IMR-90 (cell line): ENCODE measurements at regions not wholly inside any gene's neighbourhood (a gene's known extent, or its start where the extent isn't known, plus 50 kb on each side); places are given as distances from the start of the nearest gene placed in this dataset.

ENCODE experiments used
- ATAC-seq: fragments of 200-7000 bp; cut with Tn5 transposase; 2 replicates; pipeline ENCODE4 v1.9.1; 2020; ENCODE audit warnings: low read depth, mild to moderate bottlenecking, moderate library complexity
- BruUV-seq: library from RNA; stranded (reverse); fragments of 400-500 nt; replicated peaks from 2 replicates; lab custom pipeline; 2021; lab: Mats Ljungman, UMichigan
- CTCF ChIA-PET: fragments of 300-600 bp; formaldehyde crosslinking; extraction: SDS; loops from one replicate; lab custom pipeline; 2021; ENCODE audit warnings: antibody characterized with exemption; lab: Yijun Ruan, JAX
- POLR2A ChIA-PET: fragments of 300-600 bp; sonication (Branson Sonifier 250); formaldehyde crosslinking; loops from one replicate; lab custom pipeline; 2022; ENCODE audit warnings: antibody characterized with exemption; ENCODE audit not compliant: unreplicated experiment; lab: Charles Lee
- DNase-seq: peaks from one replicate; pipeline ENCODE4 v3.0.0; 2013
- H2AFZ ChIP-seq: replicated peaks from 2 replicates; pipeline ENCODE3; 2013; ENCODE audit warnings: low read length, mild to moderate bottlenecking; ENCODE audit not compliant: poor library complexity
- H2AK5ac ChIP-seq: 2 replicates; pipeline ENCODE4 v1.6.1; 2013; ENCODE audit warnings: low read depth, low read length, inconsistent platforms
- H2AK9ac ChIP-seq: replicated peaks from 2 replicates; pipeline ENCODE3; 2013; ENCODE audit warnings: mild to moderate bottlenecking, low read depth, low read length, moderate library complexity; ENCODE audit not compliant: poor library complexity
- H2BK120ac ChIP-seq: 2 replicates; pipeline ENCODE4 v1.6.1; 2013; ENCODE audit warnings: low read depth, low read length, inconsistent platforms
- H2BK15ac ChIP-seq: 3 replicates; pipeline ENCODE4 v1.6.1; 2013; ENCODE audit warnings: low read depth, low read length, inconsistent platforms
- H2BK20ac ChIP-seq: 2 replicates; pipeline ENCODE4 v1.6.1; 2013; ENCODE audit warnings: low read depth, mild to moderate bottlenecking, inconsistent platforms, low read length, moderate library complexity
- H2BK5ac ChIP-seq: 2 replicates; pipeline ENCODE4 v1.6.1; 2013; ENCODE audit warnings: mild to moderate bottlenecking, low read depth, low read length, inconsistent platforms; ENCODE audit not compliant: poor library complexity, severe bottlenecking
- H3K14ac ChIP-seq: replicated peaks from 2 replicates; pipeline ENCODE4 v1.6.1; 2013; ENCODE audit warnings: low read depth, low read length, inconsistent platforms
- H3K18ac ChIP-seq: 2 replicates; pipeline ENCODE4 v1.6.1; 2013; ENCODE audit warnings: low read depth, low read length, control low read depth
- H3K23ac ChIP-seq: 2 replicates; pipeline ENCODE4 v1.6.1; 2013; ENCODE audit warnings: low read depth, low read length, inconsistent platforms
- H3K27ac ChIP-seq: 2 replicates; pipeline ENCODE4 v1.5.1; 2013; ENCODE audit warnings: mild to moderate bottlenecking, control low read depth, low read length; ENCODE audit not compliant: insufficient read depth
- H3K27me3 ChIP-seq: 2 replicates; pipeline ENCODE4 v1.6.1; 2013; ENCODE audit warnings: low read length; ENCODE audit not compliant: control insufficient read depth, insufficient read depth
- H3K36me3 ChIP-seq: 2 replicates; pipeline ENCODE4 v1.6.1; 2013; ENCODE audit warnings: low read length, mixed read lengths; ENCODE audit not compliant: control insufficient read depth, insufficient read depth
- H3K4ac ChIP-seq: 2 replicates; pipeline ENCODE4 v1.6.1; 2013; ENCODE audit warnings: low read depth, low read length, inconsistent platforms
- H3K4me1 ChIP-seq: 2 replicates; pipeline ENCODE4 v1.6.1; 2013; ENCODE audit warnings: low read length, mixed read lengths; ENCODE audit not compliant: control insufficient read depth, insufficient read depth
- H3K4me2 ChIP-seq: 2 replicates; pipeline ENCODE4 v1.6.1; 2013; ENCODE audit warnings: low read depth, mild to moderate bottlenecking, control low read depth, low read length, moderate library complexity
- H3K4me3 ChIP-seq: 2 replicates; pipeline ENCODE4 v1.5.1; 2013; ENCODE audit warnings: low read depth, mild to moderate bottlenecking, control low read depth, low read length, moderate library complexity; ENCODE audit not compliant: insufficient read depth
- H3K56ac ChIP-seq: 2 replicates; pipeline ENCODE4 v1.6.1; 2013; ENCODE audit warnings: low read length, inconsistent platforms; ENCODE audit not compliant: insufficient read depth; ENCODE audit errors: extremely low read depth
- H3K79me1 ChIP-seq, 2 experiments: 2 replicates each; pipeline ENCODE4 v1.6.1; 2013; ENCODE audit warnings: low read length in 2 of 2, inconsistent platforms in 1 of 2, low read depth in 1 of 2
- H3K9ac ChIP-seq: 2 replicates; pipeline ENCODE4 v1.6.1; 2013; ENCODE audit warnings: low read depth, low read length, control low read depth
- H3K9me1 ChIP-seq: 2 replicates; pipeline ENCODE4 v1.6.1; 2013; ENCODE audit warnings: low read length, inconsistent platforms; ENCODE audit not compliant: insufficient read depth
- H3K9me3 ChIP-seq: 2 replicates; pipeline ENCODE4 v1.6.1; 2013; ENCODE audit warnings: low read length; ENCODE audit not compliant: control insufficient read depth, insufficient read depth
- H4K20me1 ChIP-seq: 2 replicates; pipeline ENCODE4 v1.6.1; 2013; ENCODE audit warnings: low read length, inconsistent platforms; ENCODE audit not compliant: insufficient read depth
- H4K5ac ChIP-seq: 2 replicates; pipeline ENCODE4 v1.6.1; 2013; ENCODE audit warnings: mild to moderate bottlenecking, low read depth, low read length, control low read depth
- H4K8ac ChIP-seq, 2 experiments: 2 replicates each; pipeline ENCODE4 v1.6.1; 2013; ENCODE audit warnings: low read depth in 2 of 2, low read length in 2 of 2, control low read depth in 1 of 2, inconsistent platforms in 1 of 2
- H4K91ac ChIP-seq: 2 replicates; pipeline ENCODE4 v1.6.1; 2013; ENCODE audit warnings: low read depth, low read length, inconsistent platforms; ENCODE audit not compliant: insufficient read depth
- BHLHE40 ChIP-seq: fragments of 150-350 bp; IDR thresholded peaks from 2 replicates; pipeline ENCODE4 v1.6.1; 2016; ENCODE audit warnings: mild to moderate bottlenecking, low read depth, low read length
- CEBPB ChIP-seq: IDR thresholded peaks from 2 replicates; pipeline ENCODE4 v1.6.1; 2012; ENCODE audit warnings: low read depth, low read length, improper control_type of control experiment
- CHD1 ChIP-seq: IDR thresholded peaks from 2 replicates; pipeline ENCODE4 v1.6.1; 2012; ENCODE audit warnings: low read depth, low read length, improper control_type of control experiment
- ELK1 ChIP-seq: fragments of 150-350 bp; IDR thresholded peaks from 2 replicates; pipeline ENCODE4 v1.6.1; 2016; ENCODE audit warnings: low read depth, mild to moderate bottlenecking, low read length, moderate library complexity, borderline replicate concordance
- FOS ChIP-seq: fragments of 150-350 bp; IDR thresholded peaks from 2 replicates; pipeline ENCODE4 v1.6.1; 2016; ENCODE audit warnings: low read depth, low read length
- MAFK ChIP-seq: IDR thresholded peaks from 2 replicates; pipeline ENCODE4 v1.6.1; 2012; ENCODE audit warnings: low read depth, low read length, improper control_type of control experiment
- MAZ ChIP-seq: IDR thresholded peaks from 2 replicates; pipeline ENCODE4 v1.6.1; 2012; ENCODE audit warnings: low read depth, mild to moderate bottlenecking, low read length, improper control_type of control experiment, moderate library complexity, borderline replicate concordance
- MXI1 ChIP-seq: IDR thresholded peaks from 2 replicates; pipeline ENCODE4 v1.6.1; 2012; ENCODE audit warnings: low read depth, mild to moderate bottlenecking, low read length, moderate library complexity, borderline replicate concordance
- NFE2L2 ChIP-seq: fragments of 150-350 bp; IDR thresholded peaks from 2 replicates; pipeline ENCODE4 v1.6.1; 2016; ENCODE audit warnings: low read depth, mild to moderate bottlenecking, low read length
- POLR2A ChIP-seq: IDR thresholded peaks from 2 replicates; pipeline ENCODE4 v1.6.1; 2012; ENCODE audit warnings: mild to moderate bottlenecking, low read depth, low read length
- RAD21 ChIP-seq: IDR thresholded peaks from 2 replicates; pipeline ENCODE4 v1.6.1; 2012; ENCODE audit warnings: low read length, improper control_type of control experiment
- RCOR1 ChIP-seq: IDR thresholded peaks from 2 replicates; pipeline ENCODE4 v1.6.1; 2012; ENCODE audit warnings: mild to moderate bottlenecking, low read length, improper control_type of control experiment; ENCODE audit not compliant: insufficient replicate concordance
- RFX5 ChIP-seq: IDR thresholded peaks from 2 replicates; pipeline ENCODE4 v1.8.0; 2012; ENCODE audit warnings: low read depth, mild to moderate bottlenecking, low read length, moderate library complexity
- SMC3 ChIP-seq: fragments of 150-350 bp; IDR thresholded peaks from 2 replicates; pipeline ENCODE4 v1.6.1; 2016; ENCODE audit warnings: low read depth, mild to moderate bottlenecking, antibody characterized with exemption, low read length, moderate library complexity
- USF2 ChIP-seq: fragments of 150-350 bp; IDR thresholded peaks from 2 replicates; pipeline ENCODE4 v1.6.1; 2017; ENCODE audit warnings: mild to moderate bottlenecking, antibody characterized with exemption, low read length, low read depth
- WGBS, 2 experiments: methylation state at CpG; one replicate each; pipeline versions ENCODE4 v1.1.5 to v1.1.7; 2013; ENCODE audit warnings: missing lambda C conversion rate in 2 of 2; ENCODE audit not compliant: insufficient read length in 1 of 2; ENCODE audit errors: extremely low coverage in 2 of 2; 5-methylcytosine and 5-hydroxymethylcytosine counted together
- dilution Hi-C: fragments of 300-500 bp; cut with HindIII; formaldehyde crosslinking; loops from one replicate; pipeline ENCODE4 v1.14.3; 2018; ENCODE audit warnings: low sequenced_read_pairs; ENCODE audit not compliant: unreplicated experiment
- in situ Hi-C: fragments of 300-500 bp; cut with MboI; formaldehyde crosslinking; loops from 3 replicates; pipeline ENCODE4 v1.14.3; 2019; ENCODE audit warnings: low sequenced_read_pairs, inconsistent platforms, mixed read lengths
- intact Hi-C: fragments of 100-400 bp; cut with micrococcal nuclease; formaldehyde crosslinking; loops from 2 replicates; pipeline ENCODE4 v1.10.0; 2022

- no peak overlapping the region for H2BK15ac ChIP-seq
- BruUV-seq = no TSS peak
- no peak overlapping the region for H3K18ac ChIP-seq
- POLR2A ChIA-PET = no interaction called here
- CTCF ChIA-PET = no interaction called here
- dilution Hi-C loops (no loop called here), in situ Hi-C loops (no loop called here), intact Hi-C loops (loop anchor here (10.0 kb wide), 1 partner anchor 85 kb away; the partner anchor contains the start of gene RXFP2)
- H3K4me2 ChIP-seq = no peak overlapping the region
- no peak overlapping the region for H3K27ac ChIP-seq
- no peak overlapping the region for H3K4ac ChIP-seq
- no peaks in the 10 kb centered on the region for H3K36me3 ChIP-seq
- no peak overlapping the region for H2AFZ ChIP-seq
- H2AK9ac ChIP-seq = no peak overlapping the region
- TF ChIP-seq ELK1 = no peak
- no peak for TF ChIP-seq NFE2L2
- no peak for TF ChIP-seq POLR2A
- no peak for TF ChIP-seq MAZ
- TF ChIP-seq FOS = no peak
- no peak for TF ChIP-seq MXI1
- no peak for TF ChIP-seq MAFK
- no peak for TF ChIP-seq BHLHE40
- no peak for TF ChIP-seq CEBPB
- no peak for TF ChIP-seq RAD21
- TF ChIP-seq USF2 = no peak
- no peak for TF ChIP-seq CHD1
- TF ChIP-seq SMC3 = no peak
- no peak for TF ChIP-seq RFX5
- TF ChIP-seq RCOR1 = no peak
- H3K9me3 ChIP-seq = no peaks in the 10 kb centered on the region
- no peaks in the 10 kb centered on the region for H3K9me1 ChIP-seq
- H2BK20ac ChIP-seq = no peak overlapping the region
- H3K27me3 ChIP-seq = no peaks in the 10 kb centered on the region; the same call in 1 of the 2 replicates
- H3K9ac ChIP-seq = no peak overlapping the region
- no peaks in the 10 kb centered on the region for H4K20me1 ChIP-seq
- H3K14ac ChIP-seq = no peak overlapping the region
- no peak overlapping the region for H3K56ac ChIP-seq
- H2AK5ac ChIP-seq = no peak overlapping the region
- no peak overlapping the region for H2BK5ac ChIP-seq
- no peak for ATAC-seq
- H4K8ac ChIP-seq = no peak overlapping the region
- no peaks in the 10 kb centered on the region for H3K79me1 ChIP-seq
- no peak for DNase-seq
- WGBS, 2 experiments = 40% methylated on average over 1 of the region's 4 CpGs; no CpG with 5 or more reads in 1 of the 2 experiments
- H3K23ac ChIP-seq = no peak overlapping the region
- no peaks in the 10 kb centered on the region for H3K4me1 ChIP-seq
- no peak overlapping the region for H2BK120ac ChIP-seq
- H3K4me3 ChIP-seq = no peak overlapping the region
- no peak overlapping the region for H4K5ac ChIP-seq
- no peak overlapping the region for H4K91ac ChIP-seq
These were observed 89.6 kb upstream of the RXFP2 start for GRCh38 chr13:31649766-31650165.
